ACC112 (cell line): ENCODE measurements at regions not wholly inside any gene's neighbourhood (a gene's known extent, or its start where the extent isn't known, plus 50 kb on each side); places are given as distances from the start of the nearest gene placed in this dataset.
"Not testable (repeated sequence)": the region's sequence is repeated elsewhere in the genome, so short reads cannot be mapped to it uniquely, and the experiment has no call there.

ENCODE experiments used
- H2AFZ ChIP-seq: fragments of 200-600 bp; sonication (generic); one replicate; pipeline ENCODE4 v1.6.0; 2017; ENCODE audit warnings: antibody characterized with exemption, low read length; ENCODE audit not compliant: unreplicated experiment
- H3K27ac ChIP-seq: fragments of 200-600 bp; sonication (generic); 2 replicates; pipeline ENCODE4 v1.5.1; 2014; ENCODE audit warnings: low read depth, mild to moderate bottlenecking, antibody characterized with exemption, low read length, moderate library complexity
- H3K27me3 ChIP-seq: fragments of 200-600 bp; sonication (generic); 2 replicates; pipeline ENCODE4 v1.6.1; 2014; ENCODE audit warnings: mild to moderate bottlenecking, antibody characterized with exemption, low read length, moderate library complexity, mixed read lengths; ENCODE audit not compliant: insufficient read depth
- H3K36me3 ChIP-seq: fragments of 200-600 bp; sonication (generic); 2 replicates; pipeline ENCODE4 v1.6.1; 2016; ENCODE audit warnings: mild to moderate bottlenecking, antibody characterized with exemption, low read length, moderate library complexity, mixed read lengths; ENCODE audit not compliant: insufficient read depth
- H3K4me1 ChIP-seq: fragments of 200-600 bp; sonication (generic); one replicate; pipeline ENCODE4 v1.6.1; 2016; ENCODE audit warnings: low read length, mixed read lengths; ENCODE audit not compliant: insufficient read depth, unreplicated experiment, control insufficient read depth
- H3K4me3 ChIP-seq: fragments of 200-600 bp; sonication (generic); 2 replicates; pipeline ENCODE4 v1.5.1; 2014; ENCODE audit warnings: mild to moderate bottlenecking, low read depth, low read length
- H3K79me2 ChIP-seq: fragments of 200-600 bp; sonication (generic); one replicate; pipeline ENCODE4 v1.6.0; 2016; ENCODE audit warnings: low read length; ENCODE audit not compliant: control insufficient read depth, unreplicated experiment, insufficient read depth

DNA sequence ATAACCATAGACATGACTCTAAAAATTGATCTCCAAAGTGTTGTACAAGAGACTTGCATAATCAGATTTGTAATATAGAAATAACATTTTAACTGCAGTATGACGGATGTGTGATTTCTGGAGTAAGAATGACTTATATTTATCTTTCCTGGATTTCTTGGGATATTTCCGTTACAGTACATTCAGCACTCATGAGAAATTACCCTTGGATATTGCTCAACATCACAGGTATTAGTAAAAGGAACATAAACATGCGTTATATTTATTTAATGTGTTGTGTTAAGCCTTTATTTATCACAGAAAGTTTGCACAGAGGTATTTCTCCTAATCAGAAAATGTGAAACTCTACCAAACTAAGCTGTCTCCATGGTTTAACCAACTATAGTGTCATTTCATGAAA is 1823.9 kb upstream of the C9orf72 start:
- Histone ChIP-seq H3K4me1 (no peaks in the 10 kb centered on the region), H2AFZ (no peak overlapping the region), H3K27ac (no peak overlapping the region), H3K79me2 (no peaks in the 10 kb centered on the region), H3K36me3 (no peaks in the 10 kb centered on the region), H3K27me3 (no peaks in the 10 kb centered on the region), H3K4me3 (no peak overlapping the region)

DNA sequence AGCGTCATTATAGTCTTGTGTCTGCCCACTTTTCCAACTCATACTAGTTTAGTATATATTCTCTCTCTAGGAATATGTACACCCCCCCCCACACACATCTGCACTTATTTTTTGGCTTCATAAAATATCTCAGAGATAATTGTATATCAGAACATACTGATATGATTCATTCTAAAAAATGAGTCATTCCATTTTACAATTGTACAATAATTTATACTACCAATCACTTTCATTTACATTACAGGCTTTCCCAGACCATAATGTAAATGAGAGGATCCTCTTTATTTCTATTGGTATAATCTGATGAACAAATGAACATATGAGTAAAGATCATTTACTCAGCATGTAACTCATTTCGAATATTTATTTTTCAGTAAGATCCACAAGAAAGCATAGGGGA is 1842.9 kb upstream of the C9orf72 start:
- no peak overlapping the region for H2AFZ ChIP-seq
- H3K4me3 ChIP-seq = no peak overlapping the region
- H3K27ac ChIP-seq = no peak overlapping the region
- H3K79me2 ChIP-seq = no peaks in the 10 kb centered on the region
- H3K36me3 ChIP-seq = no peaks in the 10 kb centered on the region
- no peaks in the 10 kb centered on the region for H3K4me1 ChIP-seq
- H3K27me3 ChIP-seq = no peaks in the 10 kb centered on the region

DNA sequence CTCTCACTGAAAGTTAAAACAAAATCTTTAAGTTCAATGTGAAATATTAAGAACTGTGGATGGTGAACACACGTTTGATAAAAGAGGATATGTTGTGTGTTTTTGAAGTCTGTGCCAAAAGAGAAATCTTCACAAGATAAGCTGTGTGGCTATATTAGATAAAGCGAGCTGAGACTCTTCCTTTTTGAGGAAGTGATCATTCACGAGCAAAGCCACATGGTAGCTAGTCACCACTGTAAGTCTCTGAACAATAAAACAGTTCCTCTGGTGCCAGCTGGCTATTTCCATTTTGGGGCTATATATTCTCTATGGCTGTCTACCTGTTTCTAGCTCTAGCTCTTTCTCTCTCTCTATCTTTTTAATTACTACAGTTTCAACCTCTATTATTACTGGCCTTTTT is 1849.2 kb upstream of the C9orf72 start:
- no peak overlapping the region for H3K4me3 ChIP-seq
- no peaks in the 10 kb centered on the region for H3K4me1 ChIP-seq
- H2AFZ ChIP-seq = no peak overlapping the region
- H3K36me3 ChIP-seq = no peaks in the 10 kb centered on the region
- H3K79me2 ChIP-seq = no peaks in the 10 kb centered on the region
- H3K27ac ChIP-seq = no peak overlapping the region
- H3K27me3 ChIP-seq = no peaks in the 10 kb centered on the region

DNA sequence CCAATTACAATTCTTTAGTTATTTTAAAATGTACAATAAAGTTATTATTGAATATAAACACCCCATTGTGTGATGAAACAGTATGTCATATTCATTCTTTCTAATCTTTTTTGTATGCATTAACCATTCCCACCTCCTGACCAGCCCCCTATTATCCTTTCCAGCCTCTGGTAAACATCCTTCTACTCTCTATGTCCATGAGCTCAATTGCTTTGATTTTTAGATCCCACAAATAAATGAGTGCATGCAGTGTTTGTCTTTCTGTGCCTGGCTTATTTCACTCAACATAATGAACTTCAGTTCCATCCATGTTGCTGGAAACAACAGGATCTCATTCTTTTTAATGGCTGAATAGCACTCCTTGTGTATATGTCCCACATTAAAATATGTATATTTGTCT is 1858.9 kb upstream of the C9orf72 start:
- Histone ChIP-seq H2AFZ (no peak overlapping the region), H3K27ac (no peak overlapping the region), H3K36me3 (no peaks in the 10 kb centered on the region), H3K79me2 (no peaks in the 10 kb centered on the region), H3K4me3 (no peak overlapping the region), H3K4me1 (no peaks in the 10 kb centered on the region), H3K27me3 (no peaks in the 10 kb centered on the region)

DNA sequence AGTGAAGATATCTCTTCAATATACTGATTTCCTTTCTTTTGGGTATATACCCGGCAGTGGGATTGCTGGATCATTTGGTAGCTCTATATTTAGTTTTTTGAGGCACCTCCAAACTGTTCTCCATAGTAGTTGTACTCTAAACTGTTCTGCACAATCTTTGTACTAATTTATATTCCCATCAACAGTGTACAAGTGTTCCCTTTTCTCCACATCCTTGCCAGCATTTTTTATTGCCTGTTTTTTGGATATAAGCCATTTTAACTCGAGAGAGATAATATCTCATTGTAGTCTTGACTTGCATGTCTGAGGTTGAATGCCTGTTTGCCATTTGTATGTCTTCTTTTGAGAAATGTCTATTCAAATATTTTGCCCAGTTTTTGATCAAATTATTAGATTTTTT is 1859.4 kb upstream of the C9orf72 start:
- not testable (repeated sequence) for H3K4me1 ChIP-seq, H3K79me2 ChIP-seq, H3K27ac ChIP-seq, H2AFZ ChIP-seq, H3K4me3 ChIP-seq, H3K36me3 ChIP-seq, H3K27me3 ChIP-seq

DNA sequence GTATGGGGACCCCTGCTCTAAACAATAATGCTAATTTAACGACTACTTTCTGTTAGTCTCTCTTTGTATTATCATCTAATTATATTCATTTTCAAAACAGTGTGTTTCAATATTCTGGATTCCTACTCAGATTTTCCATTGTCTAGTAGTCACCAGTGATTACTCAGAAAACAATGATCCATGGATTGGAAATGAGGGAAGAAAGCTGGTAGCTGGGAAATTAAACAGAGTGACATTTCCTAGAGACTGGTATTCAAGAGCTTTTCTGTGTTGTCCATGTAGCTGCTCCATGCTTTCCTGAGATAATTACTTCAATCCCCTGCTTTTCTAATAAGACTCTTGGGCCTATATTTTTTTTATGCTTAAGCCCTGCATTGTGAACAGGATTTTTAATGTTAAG is 1862.1 kb upstream of the C9orf72 start:
- H3K27ac ChIP-seq = no peak overlapping the region
- no peaks in the 10 kb centered on the region for H3K27me3 ChIP-seq
- H3K4me3 ChIP-seq = no peak overlapping the region
- H2AFZ ChIP-seq = no peak overlapping the region
- H3K79me2 ChIP-seq = no peaks in the 10 kb centered on the region
- H3K4me1 ChIP-seq = no peaks in the 10 kb centered on the region
- H3K36me3 ChIP-seq = no peaks in the 10 kb centered on the region

DNA sequence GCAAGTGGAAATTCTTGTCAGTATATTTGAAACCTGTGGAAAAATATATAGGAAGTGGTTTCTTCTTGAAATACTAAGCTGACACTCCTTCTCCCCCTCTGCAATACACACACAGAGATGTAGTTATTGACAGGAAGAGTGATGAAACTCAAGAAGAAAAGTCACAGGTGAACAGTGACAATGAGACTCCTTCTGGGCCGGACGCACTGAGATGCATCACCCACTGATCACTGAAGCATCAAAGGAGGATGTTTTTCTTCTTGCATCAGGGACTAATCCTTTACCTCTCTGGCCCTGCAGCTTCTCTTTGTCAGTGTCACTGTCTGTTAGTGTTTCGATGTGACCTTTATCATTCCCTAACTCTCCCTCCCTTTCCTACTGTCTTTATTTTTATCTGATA is 1864.2 kb upstream of the C9orf72 start:
- H3K36me3 ChIP-seq = no peaks in the 10 kb centered on the region

DNA sequence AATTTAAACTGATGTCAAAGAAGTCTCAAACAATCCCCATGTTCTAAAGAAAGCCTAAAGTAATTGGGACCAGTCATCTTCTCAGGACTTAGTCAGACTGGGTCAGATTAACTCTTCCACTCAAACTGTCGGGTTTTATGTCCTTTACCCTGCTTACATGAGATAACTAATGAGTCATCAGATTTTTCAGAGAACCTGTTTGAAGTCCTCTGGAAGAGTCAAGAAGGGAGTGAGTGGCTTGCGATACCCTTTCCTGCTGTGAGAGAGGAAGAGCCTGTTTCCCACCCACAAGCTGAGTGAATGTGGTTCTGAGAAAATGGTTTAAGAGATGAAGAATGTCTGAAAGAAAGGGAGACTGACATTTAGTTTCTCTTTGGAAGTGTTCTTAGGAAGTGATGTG is 1866.7 kb upstream of the C9orf72 start:
- Histone ChIP-seq H2AFZ (no peak overlapping the region), H3K27ac (no peak overlapping the region), H3K36me3 (no peaks in the 10 kb centered on the region), H3K4me3 (no peak overlapping the region), H3K27me3 (no peaks in the 10 kb centered on the region), H3K79me2 (no peaks in the 10 kb centered on the region), H3K4me1 (no peaks in the 10 kb centered on the region)

More for the DNA sequence above, 1864.2 kb upstream of the C9orf72 start:
- Histone ChIP-seq H3K4me1 (no peaks in the 10 kb centered on the region), H3K27ac (no peak overlapping the region), H3K27me3 (no peaks in the 10 kb centered on the region), H2AFZ (no peak overlapping the region), H3K4me3 (no peak overlapping the region), H3K79me2 (no peaks in the 10 kb centered on the region)

DNA sequence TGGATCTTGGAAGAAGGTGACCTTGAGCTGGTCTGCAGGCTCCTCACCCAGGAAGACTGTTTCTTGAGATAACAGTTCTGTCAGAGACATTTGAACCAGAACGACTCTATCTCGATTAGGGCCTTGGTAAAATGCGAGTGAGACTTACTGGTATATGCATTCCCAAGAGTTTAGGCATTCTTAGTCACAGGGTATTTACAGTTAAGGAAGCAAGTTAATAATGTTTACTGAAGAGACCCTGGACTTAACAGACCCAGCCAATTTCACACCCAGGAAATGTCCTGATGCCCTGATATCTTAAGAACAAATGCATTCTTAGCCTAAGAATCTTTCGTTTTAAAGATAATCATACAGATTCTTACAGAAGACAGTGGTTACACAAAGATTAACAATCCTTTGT is 1867.2 kb upstream of the C9orf72 start:
- Histone ChIP-seq H3K27ac (no peak overlapping the region), H3K27me3 (no peaks in the 10 kb centered on the region), H3K79me2 (no peaks in the 10 kb centered on the region), H3K4me3 (no peak overlapping the region), H2AFZ (no peak overlapping the region), H3K4me1 (no peaks in the 10 kb centered on the region), H3K36me3 (no peaks in the 10 kb centered on the region)

DNA sequence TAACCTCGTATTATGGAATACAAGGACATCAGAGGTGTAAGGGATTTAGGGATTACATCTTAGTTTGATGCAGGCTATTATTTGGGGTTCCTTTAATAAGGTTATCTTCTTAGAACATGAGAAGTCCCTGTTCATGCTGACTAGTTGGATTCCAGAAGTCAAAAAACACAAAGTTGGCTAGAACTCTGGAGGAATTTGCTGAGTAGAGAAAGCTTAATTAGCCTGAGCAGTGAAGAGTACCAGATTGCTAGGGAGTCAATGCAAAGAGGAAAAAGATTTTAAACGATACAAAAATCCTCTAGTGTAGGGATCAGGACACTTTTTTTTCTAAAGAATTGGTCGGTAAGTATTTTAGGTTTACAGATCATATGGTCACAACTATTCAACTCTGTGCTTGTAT is 1872.5 kb upstream of the C9orf72 start:
- H3K27ac ChIP-seq = no peak overlapping the region
- no peak overlapping the region for H3K4me3 ChIP-seq
- H3K36me3 ChIP-seq = no peaks in the 10 kb centered on the region
- H2AFZ ChIP-seq = no peak overlapping the region
- H3K79me2 ChIP-seq = no peaks in the 10 kb centered on the region
- H3K4me1 ChIP-seq = no peaks in the 10 kb centered on the region
- no peaks in the 10 kb centered on the region for H3K27me3 ChIP-seq

DNA sequence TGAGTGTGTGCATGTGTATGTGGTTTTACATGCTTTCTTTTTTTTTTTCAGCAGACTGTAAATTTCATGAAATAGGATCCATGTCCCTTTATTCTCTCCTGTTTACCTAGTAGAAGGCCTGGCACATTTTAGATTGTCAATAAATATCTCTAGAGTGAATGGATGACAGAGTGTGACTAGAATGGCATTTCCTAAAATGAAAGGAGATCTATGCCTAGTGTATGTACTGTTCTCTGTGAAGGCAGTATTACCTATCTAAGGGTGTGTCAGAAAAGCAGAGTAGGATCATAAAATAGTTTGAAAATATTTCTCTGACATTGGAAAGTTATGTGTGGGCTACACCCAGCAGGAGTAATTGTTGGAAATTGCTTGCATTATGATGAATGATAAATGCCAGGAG is 1876.0 kb upstream of the C9orf72 start:
- H3K36me3 ChIP-seq = no peaks in the 10 kb centered on the region
- no peak overlapping the region for H3K4me3 ChIP-seq
- H3K27ac ChIP-seq = no peak overlapping the region
- no peaks in the 10 kb centered on the region for H3K4me1 ChIP-seq
- no peak overlapping the region for H2AFZ ChIP-seq
- no peaks in the 10 kb centered on the region for H3K79me2 ChIP-seq
- no peaks in the 10 kb centered on the region for H3K27me3 ChIP-seq
